ENCODE measurements at regions not wholly inside any gene's neighbourhood (a gene's known extent, or its start where the extent isn't known, plus 50 kb on each side); places are given as distances from the start of the nearest gene placed in this dataset.

DNA sequence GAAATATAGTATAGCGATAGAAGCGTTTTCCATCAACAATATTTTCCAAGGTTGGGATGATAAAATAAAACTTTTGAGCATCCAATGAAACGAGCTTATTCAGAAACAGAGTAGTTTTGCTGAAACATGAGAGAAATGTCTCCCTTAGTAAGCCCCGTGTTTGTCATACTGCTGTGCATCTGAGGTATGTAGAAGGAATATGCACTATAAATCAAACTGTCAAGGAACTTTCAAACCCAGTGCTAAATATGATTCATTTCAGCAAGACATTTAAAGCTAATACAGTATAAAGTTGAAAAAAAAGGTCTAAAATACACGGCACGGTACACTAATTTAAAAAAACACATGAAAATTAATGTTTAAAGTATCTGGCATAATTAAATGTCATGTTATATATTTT is 546.2 kb downstream of the SLITRK5 start:
- TF ChIP-seq, protein P1, sequence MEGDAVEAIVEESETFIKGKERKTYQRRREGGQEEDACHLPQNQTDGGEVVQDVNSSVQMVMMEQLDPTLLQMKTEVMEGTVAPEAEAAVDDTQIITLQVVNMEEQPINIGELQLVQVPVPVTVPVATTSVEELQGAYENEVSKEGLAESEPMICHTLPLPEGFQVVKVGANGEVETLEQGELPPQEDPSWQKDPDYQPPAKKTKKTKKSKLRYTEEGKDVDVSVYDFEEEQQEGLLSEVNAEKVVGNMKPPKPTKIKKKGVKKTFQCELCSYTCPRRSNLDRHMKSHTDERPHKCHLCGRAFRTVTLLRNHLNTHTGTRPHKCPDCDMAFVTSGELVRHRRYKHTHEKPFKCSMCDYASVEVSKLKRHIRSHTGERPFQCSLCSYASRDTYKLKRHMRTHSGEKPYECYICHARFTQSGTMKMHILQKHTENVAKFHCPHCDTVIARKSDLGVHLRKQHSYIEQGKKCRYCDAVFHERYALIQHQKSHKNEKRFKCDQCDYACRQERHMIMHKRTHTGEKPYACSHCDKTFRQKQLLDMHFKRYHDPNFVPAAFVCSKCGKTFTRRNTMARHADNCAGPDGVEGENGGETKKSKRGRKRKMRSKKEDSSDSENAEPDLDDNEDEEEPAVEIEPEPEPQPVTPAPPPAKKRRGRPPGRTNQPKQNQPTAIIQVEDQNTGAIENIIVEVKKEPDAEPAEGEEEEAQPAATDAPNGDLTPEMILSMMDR (IDR thresholded peaks at IDR 0.05; ENCODE audit: low read depth, low read length): no peak
- TF ChIP-seq EZH2phosphoT487 (IDR thresholded peaks at IDR 0.05; ENCODE audit: low read depth): no peak

All from OCI-LY3 (cell line).